ENCODE measurements at regions not wholly inside any gene's neighbourhood (a gene's known extent, or its start where the extent isn't known, plus 50 kb on each side); places are given as distances from the start of the nearest gene placed in this dataset.

- no peak for DNase-seq (ENCODE audit: low read depth)
These were observed 494.7 kb downstream of the NPHP4 start for GRCh38 chr1:5497503-5497902.

- no peak for DNase-seq (ENCODE audit: low read depth)
These were observed 496.4 kb downstream of the NPHP4 start for GRCh38 chr1:5495596-5496410.

DNA sequence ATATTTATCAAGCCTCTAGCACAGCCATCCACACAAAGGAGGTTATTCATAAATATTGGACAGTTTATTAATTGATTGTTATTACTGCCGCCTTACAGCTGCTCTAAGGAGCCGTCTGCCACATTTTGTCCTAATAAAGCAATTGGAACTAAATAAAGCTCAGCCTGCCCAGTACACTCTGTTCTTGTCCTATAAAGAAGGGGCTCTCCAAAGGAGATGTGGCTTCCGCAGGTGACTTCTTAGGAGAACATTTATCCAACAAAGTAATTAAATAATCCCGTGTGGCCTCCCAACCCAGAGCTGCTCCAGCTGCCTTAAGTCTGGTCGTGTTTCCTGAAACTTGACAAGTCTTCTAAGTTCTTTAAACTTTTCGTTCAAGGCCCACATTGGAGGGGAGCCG lies 497.7 kb downstream of the NPHP4 start:
- DNase-seq (ENCODE audit: low read depth) = no peak

GRCh38 chr1:5493851-5494311 lies 498.3 kb downstream of the NPHP4 start:
- no peak for DNase-seq (ENCODE audit: low read depth)

GRCh38 chr1:5493275-5493674 lies 498.9 kb downstream of the NPHP4 start:
- DNase-seq (ENCODE audit: low read depth) = no peak

DNA sequence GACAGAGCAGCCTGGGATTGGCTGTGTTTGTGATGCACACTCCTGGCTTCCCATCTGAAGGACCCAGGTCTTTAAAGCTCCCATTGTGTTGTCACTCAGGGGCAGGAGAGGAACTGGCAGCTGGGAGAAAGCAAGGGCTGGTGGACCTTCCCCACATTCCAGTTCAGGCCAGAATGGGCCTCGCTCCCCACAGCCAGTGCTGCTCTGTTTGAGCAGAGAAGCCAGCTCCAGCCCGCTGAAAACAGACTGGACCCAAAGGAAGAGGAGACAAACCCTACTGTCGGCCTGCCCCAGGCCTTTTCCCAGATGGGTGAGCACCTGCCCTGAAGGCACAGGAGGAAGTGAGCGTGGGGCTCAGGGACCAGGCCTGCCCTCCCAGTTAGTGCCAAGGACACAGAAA lies 499.4 kb downstream of the NPHP4 start:
- no peak for DNase-seq (ENCODE audit: low read depth)

DNA sequence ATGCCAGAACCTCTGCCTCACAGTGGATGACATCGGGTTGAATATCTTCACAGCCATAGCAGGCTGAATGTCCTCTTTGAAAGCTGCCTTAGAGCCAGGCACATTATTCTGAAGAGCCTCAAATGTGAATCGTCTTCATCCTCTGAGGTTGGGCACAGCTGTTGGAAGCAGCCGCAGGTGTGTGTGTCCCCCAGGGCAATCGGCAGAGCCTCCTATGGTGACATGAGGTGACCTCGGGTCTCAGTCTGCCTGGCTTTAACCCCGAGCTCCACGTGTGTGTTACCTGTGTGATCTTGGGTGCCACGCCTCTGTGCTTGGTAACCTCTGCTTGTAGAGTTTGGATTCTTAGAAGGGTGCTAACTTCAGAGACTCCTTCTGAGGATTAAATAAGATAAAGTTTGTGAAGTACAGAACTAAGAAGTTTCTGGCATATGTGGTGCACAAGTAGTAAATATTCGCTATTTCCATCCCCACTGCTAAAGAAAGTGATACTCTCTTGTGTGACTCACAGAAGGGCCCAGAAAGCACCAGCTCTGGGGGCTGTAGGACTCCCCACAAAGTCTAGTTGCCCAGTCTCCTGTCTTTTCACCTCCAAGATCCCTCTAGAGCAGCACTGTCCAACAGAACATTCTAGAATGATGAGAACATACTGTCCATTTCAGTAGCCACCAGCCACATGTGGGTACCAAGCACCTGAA lies 500.9 kb downstream of the NPHP4 start:
- no peak for DNase-seq (ENCODE audit: low read depth)

DNA sequence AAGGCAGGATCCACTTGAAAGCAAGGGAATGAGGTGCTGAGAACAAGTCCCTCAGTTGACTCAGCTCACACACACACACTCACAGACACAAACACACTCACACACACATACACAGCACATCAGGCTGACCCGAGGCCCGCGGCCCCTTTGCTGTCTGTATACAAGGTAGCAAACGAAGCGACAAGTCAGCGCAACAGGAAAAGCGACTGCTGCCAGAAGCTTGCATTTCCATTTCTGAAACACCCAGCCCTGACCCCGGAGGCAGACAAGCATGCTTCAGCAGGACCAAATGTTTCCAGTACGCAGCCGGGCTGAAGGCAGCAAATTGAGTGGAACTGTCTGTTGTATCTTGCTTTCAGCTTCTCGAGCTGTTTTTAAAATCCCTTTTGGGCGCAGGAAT lies 501.6 kb downstream of the NPHP4 start:
- DNase-seq (ENCODE audit: low read depth) = no peak

- DNase-seq (ENCODE audit: low read depth) = no peak
These were observed 503.8 kb downstream of the NPHP4 start for GRCh38 chr1:5488448-5488847.

DNA sequence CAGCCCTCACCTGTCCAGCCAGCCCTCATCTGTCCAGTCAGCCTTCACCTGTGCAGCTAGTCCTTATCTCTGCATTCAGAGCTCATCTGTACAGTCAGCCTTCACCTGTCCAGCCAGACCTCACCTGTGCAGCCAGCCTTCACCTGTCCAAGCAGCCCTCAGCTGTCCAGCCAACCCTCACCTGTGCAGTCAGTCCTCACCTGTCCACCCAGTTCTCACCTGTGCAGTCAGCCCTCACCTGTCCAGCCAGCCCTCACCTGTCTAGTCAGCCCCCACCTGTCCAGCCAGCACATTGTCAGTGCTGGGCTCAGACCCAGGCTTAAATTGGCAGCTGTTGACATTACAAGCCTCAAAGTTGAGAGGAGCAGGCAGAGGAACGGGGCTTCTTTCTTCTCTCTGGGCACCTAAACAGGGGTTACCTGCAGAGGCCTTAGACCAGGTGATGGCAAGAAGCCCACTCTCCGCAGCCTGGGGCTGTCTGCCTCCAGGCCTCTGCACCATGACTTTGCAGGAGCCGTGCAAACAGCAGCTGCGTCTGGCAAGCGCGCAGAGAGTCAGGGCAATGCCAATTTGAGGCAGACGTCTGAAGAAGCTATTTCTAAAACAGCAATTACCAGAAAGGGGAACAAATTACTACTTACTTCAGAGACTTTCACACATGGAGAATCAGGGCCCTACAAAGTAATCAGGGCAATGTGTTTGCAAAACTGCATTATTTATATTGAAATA lies 506.1 kb downstream of the NPHP4 start:
- DNase-seq (ENCODE audit: low read depth) = no peak

DNA sequence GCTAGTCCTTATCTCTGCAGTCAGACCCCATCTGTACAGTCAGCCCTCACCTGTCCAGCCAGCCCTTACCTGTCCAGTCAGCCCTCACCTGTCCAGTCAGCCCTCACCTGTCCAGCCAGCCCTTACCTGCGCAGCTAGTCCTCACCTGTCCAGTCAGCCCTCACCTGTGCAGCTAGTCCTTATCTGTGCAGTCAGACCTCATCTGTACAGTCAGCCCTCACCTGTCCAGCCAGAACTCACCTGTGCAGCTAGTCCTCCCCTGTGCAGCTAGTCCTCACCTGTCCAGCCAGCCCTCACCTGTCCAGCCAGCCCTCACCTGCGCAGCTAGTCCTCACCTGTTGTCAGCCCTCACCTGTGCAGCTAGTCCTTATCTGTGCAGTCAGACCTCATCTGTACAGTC lies 506.8 kb downstream of the NPHP4 start:
- no peak for DNase-seq (ENCODE audit: low read depth)

DNA sequence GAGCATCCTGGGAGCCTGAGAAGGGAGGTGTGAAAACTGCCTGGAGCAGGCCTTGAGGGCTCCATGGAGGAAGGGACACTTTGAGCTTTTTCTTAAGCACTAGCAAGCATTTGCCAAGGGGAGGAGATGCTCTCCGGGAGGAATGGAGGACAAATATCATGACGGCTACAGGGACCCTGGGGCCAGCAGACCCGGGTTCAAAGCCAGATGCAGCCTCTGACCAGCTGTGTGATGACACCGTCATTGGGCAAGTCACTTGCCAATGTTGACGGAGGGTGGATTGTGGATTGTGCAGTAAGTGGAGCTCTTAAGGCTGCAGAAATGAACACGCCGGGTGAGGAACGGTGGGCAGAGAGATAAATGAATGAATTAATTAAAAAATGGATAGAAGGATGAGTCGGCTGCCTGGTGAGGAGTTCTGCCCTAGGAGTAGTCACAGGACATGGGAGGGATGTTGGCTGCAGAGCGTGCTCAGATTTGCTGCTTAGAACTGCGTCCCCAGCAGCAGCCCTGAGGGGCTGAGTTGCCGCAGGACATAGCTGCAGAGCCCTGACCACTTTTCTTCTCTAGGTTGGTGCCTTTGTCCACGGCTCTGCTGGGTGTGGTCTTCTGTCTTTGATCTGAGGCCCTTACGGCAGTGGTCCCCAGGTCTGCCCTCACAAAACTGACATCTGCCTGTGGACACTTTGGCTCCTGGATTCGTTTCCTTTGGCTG lies 507.6 kb downstream of the NPHP4 start:
- DNase-seq (ENCODE audit: low read depth) = no peak

DNA sequence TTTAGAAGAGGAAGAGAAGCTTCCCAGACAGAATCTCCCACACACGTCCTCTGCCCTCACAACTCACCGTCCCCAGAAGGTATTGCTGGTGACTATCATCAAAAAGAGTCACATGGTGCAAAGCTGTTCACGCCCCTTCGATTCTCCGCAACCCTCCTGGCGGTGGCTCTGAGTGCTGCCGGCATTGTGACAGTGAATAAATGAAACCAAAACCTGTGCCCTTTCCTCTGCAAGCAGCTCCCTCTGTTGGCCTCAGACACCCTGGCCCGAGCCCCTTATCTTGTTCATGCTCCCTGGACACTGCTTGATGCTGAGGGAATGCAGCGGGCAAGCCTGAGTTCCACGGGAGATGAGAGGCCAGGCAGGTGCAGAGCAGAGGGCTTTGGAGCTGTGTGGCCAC lies 510.3 kb downstream of the NPHP4 start:
- DNase-seq (ENCODE audit: low read depth) = no peak

DNA sequence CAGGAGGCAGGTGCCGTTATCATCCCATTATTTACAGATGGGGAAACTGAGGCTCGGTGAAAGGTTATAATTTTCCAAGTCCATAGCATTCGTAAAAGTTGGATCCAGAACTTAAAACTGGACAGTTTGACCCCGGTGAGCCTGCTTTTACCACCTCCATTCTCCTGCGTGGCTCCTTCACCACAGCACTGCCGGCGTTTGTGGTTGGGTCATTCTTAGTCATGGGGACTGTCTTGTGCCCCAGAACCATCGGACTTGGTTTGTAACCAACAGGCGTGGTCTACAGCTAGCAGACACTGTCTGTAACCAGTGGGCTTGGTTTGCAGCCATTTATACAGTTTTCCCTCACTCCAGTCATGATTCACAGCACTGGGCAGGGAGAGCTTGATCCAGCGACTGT lies 511.3 kb downstream of the NPHP4 start:
- DNase-seq (ENCODE audit: low read depth) = no peak

GRCh38 chr1:5479876-5480646 lies 512.2 kb downstream of the NPHP4 start:
- DNase-seq (ENCODE audit: low read depth) = no peak

- DNase-seq (ENCODE audit: low read depth) = no peak
These were observed 513.3 kb downstream of the NPHP4 start for GRCh38 chr1:5478961-5479360.

DNA sequence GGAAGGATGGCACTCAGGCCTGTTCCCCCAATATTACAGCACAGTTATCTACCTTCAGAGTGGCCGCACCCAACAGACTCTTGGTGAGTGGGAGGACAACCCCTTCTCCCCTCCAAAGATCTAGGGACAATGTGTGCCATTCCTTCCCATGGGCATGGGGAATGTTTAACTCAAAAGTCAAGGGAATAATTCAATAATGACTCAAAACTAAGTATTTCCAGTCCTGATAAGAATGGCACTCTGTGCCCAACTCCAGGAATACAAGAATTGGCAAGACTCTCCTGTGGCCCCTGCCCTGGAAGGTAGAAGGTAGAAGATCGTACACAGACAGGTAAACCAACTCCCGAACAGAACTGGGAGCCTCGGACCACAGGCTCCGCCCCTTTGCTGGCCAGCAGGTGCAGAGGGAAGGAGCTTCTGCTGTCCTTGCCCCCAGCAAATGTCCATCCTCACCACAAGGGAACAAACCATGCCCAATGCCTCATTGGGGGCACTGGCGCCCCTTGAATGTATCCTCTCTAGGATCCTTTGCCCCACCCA lies 514.0 kb downstream of the NPHP4 start:
- no peak for DNase-seq (ENCODE audit: low read depth)

DNA sequence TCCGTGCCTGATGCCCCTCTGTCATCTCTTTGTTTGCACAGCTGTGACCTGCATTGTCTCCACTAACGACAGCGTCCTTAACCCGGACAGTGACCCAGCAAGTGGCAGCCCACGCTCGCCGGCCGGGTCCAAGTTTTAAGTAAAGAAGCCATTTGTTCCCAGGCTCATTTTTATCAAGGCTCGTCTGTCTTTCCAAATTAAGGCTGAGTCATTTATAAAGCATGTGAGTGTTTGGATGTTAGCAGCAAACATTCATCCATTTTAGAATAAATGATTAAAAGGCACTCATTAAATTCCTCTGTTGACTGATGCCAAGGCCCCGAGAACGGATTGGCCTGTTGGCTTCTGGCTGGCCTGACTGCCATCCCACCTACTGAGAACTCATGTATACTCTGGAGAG lies 514.5 kb downstream of the NPHP4 start:
- DNase-seq (ENCODE audit: low read depth) = no peak

- no peak for DNase-seq (ENCODE audit: low read depth)
These were observed 516.7 kb downstream of the NPHP4 start for GRCh38 chr1:5475572-5475971.

DNA sequence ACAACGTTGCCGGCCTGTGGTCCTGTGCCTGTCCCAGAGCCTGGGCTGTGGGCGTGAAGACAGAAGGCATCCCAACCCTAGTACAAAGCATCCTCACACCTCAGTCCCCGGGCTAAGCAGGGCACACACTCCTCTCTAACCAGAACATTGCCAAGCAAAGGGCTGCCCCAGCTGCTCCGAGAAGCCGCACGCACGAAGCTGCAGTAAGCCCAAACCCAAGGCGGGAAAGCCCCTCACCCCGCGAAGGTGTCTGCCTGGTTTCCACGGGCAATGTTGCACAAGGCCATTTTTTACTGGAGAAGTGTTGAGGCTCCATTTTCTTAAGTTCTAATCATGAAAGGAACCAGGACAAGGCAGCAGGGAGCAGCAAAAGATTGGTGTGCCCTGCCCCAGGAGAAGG lies 519.0 kb downstream of the NPHP4 start:
- no peak for DNase-seq (ENCODE audit: low read depth)

GRCh38 chr1:5466487-5466886 lies 525.7 kb downstream of the NPHP4 start:
- no peak for DNase-seq (ENCODE audit: low read depth)

All from GM04504 (cell line).